ENCODE measurements at regions not wholly inside any gene's neighbourhood (a gene's known extent, or its start where the extent isn't known, plus 50 kb on each side); places are given as distances from the start of the nearest gene placed in this dataset.
A peak's percentile ranks its signal among the peaks of the same experiment; 100 is the strongest.

- Histone ChIP-seq H3K4me2 (ENCODE audit: unreplicated experiment) (no peak overlapping the region), H3K4me3 (no peak overlapping the region), H3K27ac (no peak overlapping the region), H2AFZ (no peak overlapping the region; the same call in 1 of the 2 replicates), H3K4me1 (ENCODE audit: insufficient read depth) (peaks cover 10% of the 10 kb centered on the region), H4K20me1 (ENCODE audit: insufficient read depth) (no peaks in the 10 kb centered on the region), H3K9me3 (ENCODE audit: low read depth) (no peaks in the 10 kb centered on the region), H3K9ac (no peak overlapping the region), H3K79me2 (ENCODE audit: insufficient read depth) (no peaks in the 10 kb centered on the region), H3K36me3 (ENCODE audit: low read depth) (no peaks in the 10 kb centered on the region), H3F3A (ENCODE audit: insufficient read depth) (0 out of 2 replicates have a peak, but pooled peaks cover 4% of the 10 kb centered on the region), H3K9me2 (ENCODE audit: insufficient read depth) (no peaks in the 10 kb centered on the region), H3K27me3 (replicated peaks; ENCODE audit: insufficient read depth) (no peaks in the 10 kb centered on the region)
- in situ Hi-C loops (cut with MboI), result no loop called here
- WGBS, 2 experiments (ENCODE audit: low coverage in 1 of 2, low lambda C conversion rate in 2 of 2, missing lambda C conversion rate in 2 of 2), result 14 to 22% methylated on average over 1 of the region's 1 CpG
- TF ChIP-seq EZH2 (IDR thresholded peaks at IDR 0.05; ENCODE audit: insufficient read depth, poor library complexity, severe bottlenecking), result no peak
- TF ChIP-seq EZH2phosphoT487 (IDR thresholded peaks at IDR 0.05; ENCODE audit: insufficient read depth, low read depth), result no peak
- peak; percentile 9 for DNase-seq
Observed at GRCh38 chr4:16995451-16995850, 97.0 kb upstream of the LDB2 start.

- Histone ChIP-seq H3K4me2 (ENCODE audit: unreplicated experiment) (no peak overlapping the region), H3K9me2 (ENCODE audit: insufficient read depth) (no peaks in the 10 kb centered on the region), H3K27me3 (replicated peaks; ENCODE audit: insufficient read depth) (no peaks in the 10 kb centered on the region), H4K20me1 (ENCODE audit: insufficient read depth) (no peaks in the 10 kb centered on the region), H3K79me2 (ENCODE audit: insufficient read depth) (no peaks in the 10 kb centered on the region), H2AFZ (no peak overlapping the region), H3K4me1 (ENCODE audit: insufficient read depth) (peaks cover 10% of the 10 kb centered on the region), H3K4me3 (no peak overlapping the region), H3K9me3 (ENCODE audit: low read depth) (no peaks in the 10 kb centered on the region), H3F3A (ENCODE audit: insufficient read depth) (0 out of 2 replicates have a peak, but pooled peaks cover 4% of the 10 kb centered on the region), H3K27ac (no peak overlapping the region), H3K9ac (no peak overlapping the region), H3K36me3 (ENCODE audit: low read depth) (no peaks in the 10 kb centered on the region)
- in situ Hi-C loops (cut with MboI), result no loop called here
- TF ChIP-seq EZH2 (IDR thresholded peaks at IDR 0.05; ENCODE audit: insufficient read depth, poor library complexity, severe bottlenecking), result no peak
- no peak for TF ChIP-seq EZH2phosphoT487 (IDR thresholded peaks at IDR 0.05; ENCODE audit: insufficient read depth, low read depth)
- DNase-seq, result no peak
- 85 to 89% methylated on average over 5 of the region's 5 CpGs for WGBS, 2 experiments (ENCODE audit: low coverage in 1 of 2, low lambda C conversion rate in 2 of 2, missing lambda C conversion rate in 2 of 2)
Observed at GRCh38 chr4:16993956-16994840, 95.8 kb upstream of the LDB2 start.

- no peak overlapping the region for H2AFZ ChIP-seq
- H3K4me2 ChIP-seq (ENCODE audit: unreplicated experiment), result no peak overlapping the region
- no peaks in the 10 kb centered on the region for H3K79me2 ChIP-seq (ENCODE audit: insufficient read depth)
- TF ChIP-seq EZH2 (IDR thresholded peaks at IDR 0.05; ENCODE audit: insufficient read depth, poor library complexity, severe bottlenecking) (no peak), EZH2phosphoT487 (IDR thresholded peaks at IDR 0.05; ENCODE audit: insufficient read depth, low read depth) (no peak)
- in situ Hi-C loops (cut with MboI), result no loop called here
- no peaks in the 10 kb centered on the region for H3K36me3 ChIP-seq (ENCODE audit: low read depth)
- H3K9me3 ChIP-seq (ENCODE audit: low read depth), result no peaks in the 10 kb centered on the region
- peaks cover 10% of the 10 kb centered on the region for H3K4me1 ChIP-seq (ENCODE audit: insufficient read depth)
- no peaks in the 10 kb centered on the region for H3K9me2 ChIP-seq (ENCODE audit: insufficient read depth)
- no peak overlapping the region for H3K9ac ChIP-seq
- 72 to 75% methylated on average over 5 of the region's 5 CpGs for WGBS, 2 experiments (ENCODE audit: low coverage in 1 of 2, low lambda C conversion rate in 2 of 2, missing lambda C conversion rate in 2 of 2)
- 0 out of 2 replicates have a peak, but pooled peaks cover 4% of the 10 kb centered on the region for H3F3A ChIP-seq (ENCODE audit: insufficient read depth)
- H4K20me1 ChIP-seq (ENCODE audit: insufficient read depth), result no peaks in the 10 kb centered on the region
- DNase-seq, result no peak
- no peaks in the 10 kb centered on the region for H3K27me3 ChIP-seq (replicated peaks; ENCODE audit: insufficient read depth)
- no peak overlapping the region for H3K4me3 ChIP-seq
- H3K27ac ChIP-seq, result no peak overlapping the region
Observed at GRCh38 chr4:16992566-16993225, 94.3 kb upstream of the LDB2 start.

GRCh38 chr4:16991450-16991849 lies 93.0 kb upstream of the LDB2 start:
- Histone ChIP-seq H3K4me1 (ENCODE audit: insufficient read depth) (peaks cover 10% of the 10 kb centered on the region), H3K27me3 (replicated peaks; ENCODE audit: insufficient read depth) (no peaks in the 10 kb centered on the region), H3K27ac (no peak overlapping the region), H3K36me3 (ENCODE audit: low read depth) (no peaks in the 10 kb centered on the region), H3K9me3 (ENCODE audit: low read depth) (no peaks in the 10 kb centered on the region), H3K79me2 (ENCODE audit: insufficient read depth) (no peaks in the 10 kb centered on the region), H3K4me2 (ENCODE audit: unreplicated experiment) (no peak overlapping the region), H3K9me2 (ENCODE audit: insufficient read depth) (no peaks in the 10 kb centered on the region), H4K20me1 (ENCODE audit: insufficient read depth) (no peaks in the 10 kb centered on the region), H2AFZ (no peak overlapping the region), H3K4me3 (no peak overlapping the region), H3K9ac (no peak overlapping the region), H3F3A (ENCODE audit: insufficient read depth) (0 out of 2 replicates have a peak, but pooled peaks cover 4% of the 10 kb centered on the region)
- DNase-seq, result no peak
- in situ Hi-C loops (cut with MboI), result no loop called here
- 82 to 85% methylated on average over 5 of the region's 5 CpGs for WGBS, 2 experiments (ENCODE audit: low coverage in 1 of 2, low lambda C conversion rate in 2 of 2, missing lambda C conversion rate in 2 of 2)
- TF ChIP-seq EZH2phosphoT487 (IDR thresholded peaks at IDR 0.05; ENCODE audit: insufficient read depth, low read depth), result no peak
- no peak for TF ChIP-seq EZH2 (IDR thresholded peaks at IDR 0.05; ENCODE audit: insufficient read depth, poor library complexity, severe bottlenecking)
